Bone marrow (tissue), 2 donors: ENCODE measurements at regions not wholly inside any gene's neighbourhood (a gene's known extent, or its start where the extent isn't known, plus 50 kb on each side); places are given as distances from the start of the nearest gene placed in this dataset.

Experiments
- DNase-seq, 2 donors: peaks; one replicate each; lab custom pipeline; 2025; lab: John Stamatoyannopoulos, UW

GRCh38 chr16:51391798-51392511 lies 240.9 kb upstream of the SALL1 start:
- DNase-seq, result no peak

- DNase-seq, result no peak
Observed at GRCh38 chr16:51390877-51391276, 239.8 kb upstream of the SALL1 start.

- DNase-seq, result no peak
Observed at GRCh38 chr16:51389881-51390280, 238.8 kb upstream of the SALL1 start.

GRCh38 chr16:51388516-51388951 lies 237.5 kb upstream of the SALL1 start:
- DNase-seq, result no peak

- no peak for DNase-seq
Observed at GRCh38 chr16:51383909-51384308, 232.8 kb upstream of the SALL1 start.

GRCh38 chr16:51382940-51383339 lies 231.9 kb upstream of the SALL1 start:
- DNase-seq, result no peak

- DNase-seq, result no peak
Observed at GRCh38 chr16:51382211-51382610, 231.1 kb upstream of the SALL1 start.

GRCh38 chr16:51376080-51376479 lies 225.0 kb upstream of the SALL1 start:
- DNase-seq, result no peak

- DNase-seq, result no peak
Observed at GRCh38 chr16:51374790-51375189, 223.7 kb upstream of the SALL1 start.

GRCh38 chr16:51374346-51374745 lies 223.3 kb upstream of the SALL1 start:
- DNase-seq, result no peak

GRCh38 chr16:51365715-51366114 lies 214.6 kb upstream of the SALL1 start:
- no peak for DNase-seq

- no peak for DNase-seq
Observed at GRCh38 chr16:51359141-51359955, 208.3 kb upstream of the SALL1 start.

- no peak for DNase-seq
Observed at GRCh38 chr16:51357839-51358238, 206.8 kb upstream of the SALL1 start.

GRCh38 chr16:51355875-51356274 lies 204.8 kb upstream of the SALL1 start:
- DNase-seq, result no peak

- DNase-seq, result no peak
Observed at GRCh38 chr16:51355195-51355594, 204.1 kb upstream of the SALL1 start.

GRCh38 chr16:51353055-51353454 lies 202.0 kb upstream of the SALL1 start:
- DNase-seq, result no peak

GRCh38 chr16:51349626-51350025 lies 198.6 kb upstream of the SALL1 start:
- no peak for DNase-seq

GRCh38 chr16:51343411-51343810 lies 192.3 kb upstream of the SALL1 start:
- no peak for DNase-seq

- no peak for DNase-seq
Observed at GRCh38 chr16:51341204-51341603, 190.1 kb upstream of the SALL1 start.

GRCh38 chr16:51337662-51338061 lies 186.6 kb upstream of the SALL1 start:
- DNase-seq, result no peak

GRCh38 chr16:51328733-51329132 lies 177.7 kb upstream of the SALL1 start:
- no peak for DNase-seq

GRCh38 chr16:51327001-51327400 lies 175.9 kb upstream of the SALL1 start:
- DNase-seq, result no peak

- DNase-seq, result no peak
Observed at GRCh38 chr16:51326131-51326856, 175.2 kb upstream of the SALL1 start.
